ENCODE measurements at regions not wholly inside any gene's neighbourhood (a gene's known extent, or its start where the extent isn't known, plus 50 kb on each side); places are given as distances from the start of the nearest gene placed in this dataset.

DNA sequence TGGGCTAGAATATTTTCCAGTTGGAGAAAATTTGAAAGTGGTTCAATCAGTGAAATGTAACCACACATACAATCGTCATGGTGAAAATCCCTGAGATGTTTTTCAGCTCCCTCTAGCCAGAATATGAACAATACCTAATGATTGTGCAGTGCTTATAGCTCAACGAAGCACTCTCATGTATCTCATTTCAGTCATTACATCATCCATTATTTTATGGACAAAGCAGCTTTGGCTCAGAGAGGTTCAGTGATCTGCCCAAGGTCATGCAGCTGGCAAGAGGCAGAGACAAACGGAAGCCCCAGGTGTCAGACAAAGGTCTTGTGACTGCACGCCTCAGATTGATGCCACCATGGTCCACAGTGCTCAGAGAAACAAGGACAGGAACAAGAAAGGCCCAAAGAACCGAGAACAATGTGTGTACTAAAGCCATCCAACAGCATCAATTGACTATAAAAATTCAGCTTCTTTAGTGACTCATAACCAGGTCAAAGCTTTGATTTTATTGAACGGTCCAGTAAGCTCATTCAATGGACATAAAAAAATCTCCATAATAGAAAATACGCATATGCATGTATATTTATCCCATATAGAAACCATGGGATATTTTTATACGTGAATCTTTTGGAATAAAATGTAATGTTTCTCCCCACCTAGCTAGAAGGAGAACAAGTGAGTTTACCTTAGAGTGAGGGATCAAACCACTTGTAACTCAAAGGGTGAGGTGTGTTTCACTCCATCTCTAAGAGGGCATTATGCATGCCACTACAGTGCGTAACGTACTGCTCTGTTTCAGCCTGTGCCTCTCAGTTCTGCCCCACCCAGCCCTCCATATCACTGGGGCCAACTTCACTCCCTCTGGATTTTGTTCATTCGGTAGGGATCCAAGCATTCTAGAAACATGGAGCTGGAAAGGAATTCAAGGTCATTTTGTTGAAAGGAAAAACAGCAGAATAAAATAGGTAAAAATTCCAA is 141.8 kb downstream of the GRIN2B start:
- H3K27ac ChIP-seq, result no peak overlapping the region
- no peaks in the 10 kb centered on the region for H3K9me3 ChIP-seq
- no peak overlapping the region for H3K4me3 ChIP-seq
- no peaks in the 10 kb centered on the region for H3K4me1 ChIP-seq
- no peaks in the 10 kb centered on the region for H3K36me3 ChIP-seq (ENCODE audit: insufficient read depth in 1 of 2, low read depth in 1 of 2)
- ATAC-seq, result no peak
- WGBS, 3 donors, result 65 to 72% (median 68%) methylated on average over 11 of the region's 11 CpGs
- intact Hi-C loops (cut with DNase I), result no loop called here
- no peaks in the 10 kb centered on the region for H3K27me3 ChIP-seq (ENCODE audit: insufficient read depth in 3 of 3, low read length in 2 of 3)
- DNase-seq, result no peak
- TF ChIP-seq, protein P1, sequence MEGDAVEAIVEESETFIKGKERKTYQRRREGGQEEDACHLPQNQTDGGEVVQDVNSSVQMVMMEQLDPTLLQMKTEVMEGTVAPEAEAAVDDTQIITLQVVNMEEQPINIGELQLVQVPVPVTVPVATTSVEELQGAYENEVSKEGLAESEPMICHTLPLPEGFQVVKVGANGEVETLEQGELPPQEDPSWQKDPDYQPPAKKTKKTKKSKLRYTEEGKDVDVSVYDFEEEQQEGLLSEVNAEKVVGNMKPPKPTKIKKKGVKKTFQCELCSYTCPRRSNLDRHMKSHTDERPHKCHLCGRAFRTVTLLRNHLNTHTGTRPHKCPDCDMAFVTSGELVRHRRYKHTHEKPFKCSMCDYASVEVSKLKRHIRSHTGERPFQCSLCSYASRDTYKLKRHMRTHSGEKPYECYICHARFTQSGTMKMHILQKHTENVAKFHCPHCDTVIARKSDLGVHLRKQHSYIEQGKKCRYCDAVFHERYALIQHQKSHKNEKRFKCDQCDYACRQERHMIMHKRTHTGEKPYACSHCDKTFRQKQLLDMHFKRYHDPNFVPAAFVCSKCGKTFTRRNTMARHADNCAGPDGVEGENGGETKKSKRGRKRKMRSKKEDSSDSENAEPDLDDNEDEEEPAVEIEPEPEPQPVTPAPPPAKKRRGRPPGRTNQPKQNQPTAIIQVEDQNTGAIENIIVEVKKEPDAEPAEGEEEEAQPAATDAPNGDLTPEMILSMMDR (IDR thresholded peaks at IDR 0.05), result no peak

DNA sequence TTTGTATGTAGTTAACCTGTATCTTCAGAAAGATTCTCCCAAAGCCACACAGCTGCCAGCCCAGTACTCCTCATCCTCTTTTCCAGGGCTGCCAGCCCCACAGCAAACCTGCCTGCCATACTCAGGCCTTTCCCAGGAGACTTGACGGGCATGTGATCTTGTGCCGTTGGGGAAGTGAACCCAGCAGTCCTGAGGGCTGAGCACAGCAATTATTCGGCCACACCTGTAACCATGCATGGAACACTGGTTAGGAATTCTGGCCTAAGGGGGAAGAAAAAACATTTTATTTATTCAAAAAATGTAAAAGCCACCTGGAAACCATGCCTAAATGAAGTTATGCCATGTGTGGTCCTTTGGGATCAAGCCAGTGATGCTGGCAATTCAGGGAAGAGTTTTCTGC is 145.3 kb downstream of the GRIN2B start:
- Histone ChIP-seq H3K4me1 (no peaks in the 10 kb centered on the region), H3K27ac (no peak overlapping the region), H3K9me3 (no peaks in the 10 kb centered on the region), H3K27me3 (ENCODE audit: insufficient read depth in 3 of 3, low read length in 2 of 3) (no peaks in the 10 kb centered on the region), H3K4me3 (no peak overlapping the region), H3K36me3 (ENCODE audit: insufficient read depth in 1 of 2, low read depth in 1 of 2) (no peaks in the 10 kb centered on the region)
- DNase-seq, result no peak
- intact Hi-C loops (cut with DNase I), result no loop called here
- TF ChIP-seq, protein P1 (IDR thresholded peaks at IDR 0.05), result no peak
- ATAC-seq, result no peak
- 46 to 56% (median 48%) methylated on average over 3 of the region's 3 CpGs for WGBS, 3 donors

- intact Hi-C loops (cut with DNase I), result no loop called here
- no peak overlapping the region for H3K27ac ChIP-seq
- no peaks in the 10 kb centered on the region for H3K36me3 ChIP-seq (ENCODE audit: insufficient read depth in 1 of 2, low read depth in 1 of 2)
- no peak overlapping the region for H3K4me3 ChIP-seq
- TF ChIP-seq, protein P1 (IDR thresholded peaks at IDR 0.05), result no peak
- 79 to 100% (median 97%) methylated on average over 1 of the region's 1 CpG for WGBS, 3 donors
- H3K4me1 ChIP-seq, result no peaks in the 10 kb centered on the region
- no peaks in the 10 kb centered on the region for H3K27me3 ChIP-seq (ENCODE audit: insufficient read depth in 3 of 3, low read length in 2 of 3)
- no peaks in the 10 kb centered on the region for H3K9me3 ChIP-seq
- ATAC-seq (no peak), DNase-seq (no peak)
Observed at GRCh38 chr12:13835652-13836051, 145.8 kb downstream of the GRIN2B start.

- H3K27me3 ChIP-seq (ENCODE audit: insufficient read depth in 3 of 3, low read length in 2 of 3), result no peaks in the 10 kb centered on the region
- no peak overlapping the region for H3K4me3 ChIP-seq
- TF ChIP-seq, protein P1 (IDR thresholded peaks at IDR 0.05), result no peak
- H3K27ac ChIP-seq, result no peak overlapping the region
- H3K9me3 ChIP-seq, result no peaks in the 10 kb centered on the region
- H3K36me3 ChIP-seq (ENCODE audit: insufficient read depth in 1 of 2, low read depth in 1 of 2), result no peaks in the 10 kb centered on the region
- 82 to 85% (median 83%) methylated on average over 5 of the region's 5 CpGs for WGBS, 3 donors
- intact Hi-C loops (cut with DNase I), result no loop called here
- DNase-seq (no peak), ATAC-seq (no peak)
- H3K4me1 ChIP-seq, result no peaks in the 10 kb centered on the region
Observed at GRCh38 chr12:13834241-13834640, 147.2 kb downstream of the GRIN2B start.
